ENCODE measurements at regions not wholly inside any gene's neighbourhood (a gene's known extent, or its start where the extent isn't known, plus 50 kb on each side); places are given as distances from the start of the nearest gene placed in this dataset.

- ChIA-PET POLR2A (ENCODE audit: unreplicated experiment) (no interaction called here), CTCF (no interaction called here)
- no peak overlapping the region for H3K4me2 ChIP-seq (ENCODE audit: low read length)
- no peaks in the 10 kb centered on the region for H3K4me1 ChIP-seq (ENCODE audit: insufficient read depth, low read length)
- no peak overlapping the region for H3K27ac ChIP-seq (ENCODE audit: low read length)
- no peaks in the 10 kb centered on the region for H3K79me2 ChIP-seq (ENCODE audit: low read length)
- DNase-seq: no peak
- H3K9me3 ChIP-seq (ENCODE audit: low read length): no peaks in the 10 kb centered on the region
- no peak overlapping the region for H3K4me3 ChIP-seq (ENCODE audit: low read length)
- H3K9me2 ChIP-seq (replicated peaks; ENCODE audit: low read length): no peaks in the 10 kb centered on the region
- H3K36me3 ChIP-seq (ENCODE audit: low read depth, low read length): no peaks in the 10 kb centered on the region
- intact Hi-C loops (cut with micrococcal nuclease): no loop called here
- BruUV-seq (replicated peaks): no TSS peak
- H3K9ac ChIP-seq (ENCODE audit: low read length): no peak overlapping the region
- no peaks in the 10 kb centered on the region for H3F3A ChIP-seq (ENCODE audit: low read length, unreplicated experiment)
- no peak for ATAC-seq
- H2AFZ ChIP-seq (ENCODE audit: low read length): no peak overlapping the region
- no peak for TF ChIP-seq EZH2 (IDR thresholded peaks at IDR 0.05; ENCODE audit: low read length, unreplicated experiment)
- no peak for TF ChIP-seq EZH2phosphoT487 (IDR thresholded peaks at IDR 0.05; ENCODE audit: borderline replicate concordance, low read length)
- no peak for TF ChIP-seq CTCF (conservative IDR thresholded peaks at IDR 0.05; ENCODE audit: low read depth, low read length)
- no peaks in the 10 kb centered on the region for H3K27me3 ChIP-seq (ENCODE audit: low read length)
- H4K20me1 ChIP-seq (ENCODE audit: low read length): no peaks in the 10 kb centered on the region
Measured at GRCh38 chr1:40914927-40915569, 52.9 kb upstream of the CITED4 start.

GRCh38 chr1:40915581-40915980 lies 53.4 kb upstream of the CITED4 start:
- no peak overlapping the region for H3K4me3 ChIP-seq (ENCODE audit: low read length)
- no peak overlapping the region for H3K9ac ChIP-seq (ENCODE audit: low read length)
- ChIA-PET CTCF (no interaction called here), POLR2A (ENCODE audit: unreplicated experiment) (no interaction called here)
- H3K79me2 ChIP-seq (ENCODE audit: low read length): no peaks in the 10 kb centered on the region
- no TSS peak for BruUV-seq (replicated peaks)
- TF ChIP-seq EZH2 (IDR thresholded peaks at IDR 0.05; ENCODE audit: low read length, unreplicated experiment) (no peak), EZH2phosphoT487 (IDR thresholded peaks at IDR 0.05; ENCODE audit: borderline replicate concordance, low read length) (no peak), CTCF (conservative IDR thresholded peaks at IDR 0.05; ENCODE audit: low read depth, low read length) (no peak)
- intact Hi-C loops (cut with micrococcal nuclease): no loop called here
- H2AFZ ChIP-seq (ENCODE audit: low read length): no peak overlapping the region
- H3K27ac ChIP-seq (ENCODE audit: low read length): no peak overlapping the region
- H3K9me3 ChIP-seq (ENCODE audit: low read length): no peaks in the 10 kb centered on the region
- no peaks in the 10 kb centered on the region for H4K20me1 ChIP-seq (ENCODE audit: low read length)
- no peaks in the 10 kb centered on the region for H3K27me3 ChIP-seq (ENCODE audit: low read length)
- no peak overlapping the region for H3K4me2 ChIP-seq (ENCODE audit: low read length)
- no peaks in the 10 kb centered on the region for H3F3A ChIP-seq (ENCODE audit: low read length, unreplicated experiment)
- H3K9me2 ChIP-seq (replicated peaks; ENCODE audit: low read length): no peaks in the 10 kb centered on the region
- no peak for ATAC-seq
- no peak for DNase-seq
- no peaks in the 10 kb centered on the region for H3K4me1 ChIP-seq (ENCODE audit: insufficient read depth, low read length)
- no peaks in the 10 kb centered on the region for H3K36me3 ChIP-seq (ENCODE audit: low read depth, low read length)

GRCh38 chr1:40917995-40918711 lies 56.0 kb upstream of the CITED4 start:
- H2AFZ ChIP-seq (ENCODE audit: low read length): no peak overlapping the region
- no peaks in the 10 kb centered on the region for H3K9me3 ChIP-seq (ENCODE audit: low read length)
- CTCF ChIA-PET: no interaction called here
- H3K36me3 ChIP-seq (ENCODE audit: low read depth, low read length): no peaks in the 10 kb centered on the region
- no peaks in the 10 kb centered on the region for H3K9me2 ChIP-seq (replicated peaks; ENCODE audit: low read length)
- intact Hi-C loops (cut with micrococcal nuclease): no loop called here
- H3K27me3 ChIP-seq (ENCODE audit: low read length): no peaks in the 10 kb centered on the region
- POLR2A ChIA-PET (ENCODE audit: unreplicated experiment): no interaction called here
- H3K4me3 ChIP-seq (ENCODE audit: low read length): no peak overlapping the region
- H3F3A ChIP-seq (ENCODE audit: low read length, unreplicated experiment): no peaks in the 10 kb centered on the region
- no peak overlapping the region for H3K27ac ChIP-seq (ENCODE audit: low read length)
- H3K4me1 ChIP-seq (ENCODE audit: insufficient read depth, low read length): no peaks in the 10 kb centered on the region
- H3K79me2 ChIP-seq (ENCODE audit: low read length): no peaks in the 10 kb centered on the region
- BruUV-seq (replicated peaks): no TSS peak
- no peak overlapping the region for H3K4me2 ChIP-seq (ENCODE audit: low read length)
- DNase-seq (no peak), ATAC-seq (no peak)
- H3K9ac ChIP-seq (ENCODE audit: low read length): no peak overlapping the region
- no peak for TF ChIP-seq EZH2 (IDR thresholded peaks at IDR 0.05; ENCODE audit: low read length, unreplicated experiment)
- TF ChIP-seq CTCF (conservative IDR thresholded peaks at IDR 0.05; ENCODE audit: low read depth, low read length): no peak
- TF ChIP-seq EZH2phosphoT487 (IDR thresholded peaks at IDR 0.05; ENCODE audit: borderline replicate concordance, low read length): no peak
- no peaks in the 10 kb centered on the region for H4K20me1 ChIP-seq (ENCODE audit: low read length)
